GM19463 (cell line): ENCODE measurements at regions not wholly inside any gene's neighbourhood (a gene's known extent, or its start where the extent isn't known, plus 50 kb on each side); places are given as distances from the start of the nearest gene placed in this dataset.
A peak's percentile ranks its signal among the peaks of the same experiment; 100 is the strongest.

Experiments
- ATAC-seq: cut with Tn5 transposase; IDR thresholded peaks from one replicate; pipeline ENCODE4 v1.9.1; 2021; ENCODE audit warnings: mild to moderate bottlenecking, moderate library complexity; ENCODE audit not compliant: unreplicated experiment

GRCh38 chr1:38580594-38580993, 279.0 kb downstream of the RRAGC start:
- no peak for ATAC-seq

DNA sequence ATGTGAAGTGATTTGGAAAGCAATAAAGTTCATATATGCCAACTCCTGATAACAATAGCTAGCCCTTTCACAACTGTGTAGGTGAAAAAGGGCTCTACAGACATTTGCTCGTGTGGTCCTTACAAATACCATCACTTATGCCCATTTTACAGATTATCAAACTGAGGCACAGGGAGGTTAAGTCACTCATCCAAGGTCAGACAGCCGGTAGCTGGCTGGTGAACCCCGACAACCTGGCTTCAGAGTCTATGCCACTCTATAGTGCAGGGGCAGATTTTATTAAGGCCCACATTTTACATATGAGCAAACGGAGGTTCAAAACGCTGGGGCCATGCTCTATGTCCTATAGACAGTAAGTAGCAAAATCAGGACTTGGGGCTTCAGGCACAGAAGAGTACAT, 280.5 kb downstream of the RRAGC start:
- ATAC-seq, result no peak

GRCh38 chr1:38578271-38578951, 281.2 kb downstream of the RRAGC start:
- ATAC-seq, result no peak

DNA sequence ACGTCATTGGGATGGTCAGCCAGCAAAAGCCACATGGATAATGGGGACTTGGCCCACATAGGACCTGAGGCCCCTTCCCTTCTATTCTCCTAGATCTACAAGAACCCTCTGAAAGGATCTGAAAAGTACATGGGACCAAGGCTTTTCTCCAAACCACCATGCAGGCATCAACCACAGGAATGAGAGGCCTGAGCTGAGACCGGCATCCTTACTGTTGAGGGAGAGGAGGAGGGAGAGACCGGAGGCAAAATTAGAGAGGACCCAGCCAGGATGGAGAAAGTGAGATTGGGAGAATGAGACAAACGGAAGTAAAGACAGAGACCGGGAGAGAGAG, 281.7 kb downstream of the RRAGC start:
- no peak for ATAC-seq

DNA sequence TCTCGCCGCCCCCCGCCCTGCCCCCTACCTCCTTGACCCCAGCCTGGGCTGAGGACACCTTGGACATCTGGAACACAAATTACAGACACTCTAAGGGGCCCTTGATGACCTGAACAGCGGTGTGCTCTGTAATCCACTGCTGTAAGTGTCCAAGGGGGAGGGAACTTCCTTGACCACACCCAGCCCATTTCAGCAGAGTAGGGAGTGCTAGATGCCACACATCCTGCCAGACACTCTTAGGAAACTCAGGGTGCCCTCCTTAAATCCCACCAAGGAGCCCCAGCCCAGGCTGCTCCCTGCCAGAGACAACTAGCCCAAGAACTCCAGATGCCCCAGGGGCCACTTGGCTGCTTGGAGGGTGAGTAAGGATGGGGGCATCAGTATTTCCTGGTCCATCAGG, 282.2 kb downstream of the RRAGC start:
- ATAC-seq, result no peak

DNA sequence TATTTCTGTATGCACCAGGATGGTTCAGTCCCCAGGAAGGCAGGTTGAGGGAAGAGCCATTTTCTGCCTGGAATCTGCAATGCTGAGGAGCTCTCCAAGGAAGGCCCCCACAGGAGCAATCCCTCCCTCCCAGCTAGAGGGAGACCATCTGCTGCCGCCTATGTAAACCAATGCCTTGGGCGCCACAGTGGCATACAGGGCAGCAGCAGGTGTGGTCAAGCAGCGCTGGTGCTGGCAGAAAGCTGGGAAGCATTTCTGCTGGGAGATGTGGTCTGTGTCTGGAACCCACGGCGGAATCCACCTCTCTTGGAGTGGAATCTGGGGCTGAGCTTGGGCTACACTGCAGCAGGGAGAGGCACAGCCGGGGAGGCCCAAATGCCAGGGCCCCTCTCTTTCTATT, 283.3 kb downstream of the RRAGC start:
- no peak for ATAC-seq

DNA sequence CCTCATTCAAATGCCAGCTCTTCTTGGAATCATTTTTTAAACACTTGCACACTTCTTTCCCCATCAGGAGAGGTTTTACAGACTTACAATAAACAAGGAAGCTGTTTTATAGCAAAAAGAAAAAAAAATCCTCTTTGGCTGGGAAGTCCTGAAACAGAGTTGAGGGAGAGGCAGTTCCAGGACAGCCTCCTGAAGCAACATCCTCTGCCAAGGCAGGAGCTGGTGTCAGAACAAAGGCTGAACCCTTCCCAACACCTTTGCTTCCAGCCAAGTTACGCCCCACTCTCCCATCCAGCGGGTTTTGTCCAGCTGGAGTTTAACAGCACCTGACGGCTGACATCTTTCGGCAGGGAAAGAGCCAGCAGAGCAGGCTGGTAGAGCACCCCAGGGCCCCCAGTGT, 287.8 kb downstream of the RRAGC start:
- no peak for ATAC-seq

DNA sequence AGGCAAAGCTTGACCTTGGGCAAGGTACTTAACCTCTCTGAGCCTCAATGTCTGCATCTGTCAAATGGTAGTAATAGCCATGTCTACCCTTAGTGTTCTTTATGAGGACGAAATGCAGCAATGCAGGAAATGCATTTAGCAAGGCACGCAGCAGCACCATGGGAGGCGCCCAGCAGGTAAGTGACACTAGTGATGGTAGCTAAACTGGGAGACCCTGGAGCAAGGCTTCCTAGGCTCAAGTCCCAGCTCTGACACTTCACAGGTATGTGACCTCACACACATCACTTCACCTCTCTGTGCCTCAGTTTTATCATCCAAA, 289.0 kb downstream of the RRAGC start:
- ATAC-seq, result no peak

GRCh38 chr1:38569932-38570656, 289.5 kb downstream of the RRAGC start:
- no peak for ATAC-seq

- no peak for ATAC-seq
Observed at GRCh38 chr1:38568061-38568857, 291.3 kb downstream of the RRAGC start.

- ATAC-seq, result no peak
Observed at GRCh38 chr1:38567401-38567800, 292.2 kb downstream of the RRAGC start.

DNA sequence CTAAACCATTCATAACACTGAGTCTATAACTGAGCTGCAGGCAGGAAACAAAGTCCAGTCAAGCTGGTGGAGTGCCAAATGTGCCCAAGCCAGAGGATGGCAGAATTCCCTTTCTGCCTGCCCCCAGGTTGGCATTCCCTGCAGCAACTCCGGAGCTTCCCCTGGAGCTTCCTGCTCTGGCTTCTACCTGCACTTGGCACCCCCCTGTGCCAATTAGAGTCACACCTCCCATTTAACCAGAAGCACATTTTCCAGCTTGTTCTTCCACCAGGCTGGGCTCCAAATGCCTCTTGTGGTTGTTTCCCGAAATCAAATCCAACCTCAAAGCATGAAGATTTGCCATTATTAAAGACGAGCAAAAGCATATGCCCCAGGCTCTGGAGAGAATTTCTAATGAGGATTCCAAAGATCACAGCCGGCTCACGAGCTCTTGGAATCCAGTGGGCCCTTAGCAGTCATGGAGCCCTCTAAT, 294.5 kb downstream of the RRAGC start:
- ATAC-seq, result no peak

GRCh38 chr1:38563942-38564735, 295.4 kb downstream of the RRAGC start:
- no peak for ATAC-seq

DNA sequence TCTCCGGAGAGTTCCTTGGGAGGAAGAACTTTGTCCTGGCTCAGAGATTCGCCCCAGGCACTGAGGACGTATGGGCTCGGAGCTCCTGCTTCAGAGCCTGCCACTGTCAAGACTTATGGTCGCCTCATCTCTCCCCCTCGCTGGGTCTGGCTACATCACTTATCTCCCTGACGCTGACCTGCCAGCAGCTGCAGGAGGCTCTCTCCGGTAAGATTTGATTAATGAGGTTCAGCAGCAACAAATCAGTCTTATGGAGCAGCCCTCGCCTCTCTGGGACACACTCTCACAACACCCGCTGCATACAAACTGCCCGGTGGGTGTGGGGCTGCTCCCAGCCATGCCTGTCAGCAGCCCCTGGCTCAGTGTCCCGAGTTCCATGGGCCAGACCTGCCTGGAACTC, 297.8 kb downstream of the RRAGC start:
- no peak for ATAC-seq

GRCh38 chr1:38561110-38561509, 298.5 kb downstream of the RRAGC start:
- ATAC-seq, result no peak

GRCh38 chr1:38560457-38560856, 299.1 kb downstream of the RRAGC start:
- no peak for ATAC-seq

DNA sequence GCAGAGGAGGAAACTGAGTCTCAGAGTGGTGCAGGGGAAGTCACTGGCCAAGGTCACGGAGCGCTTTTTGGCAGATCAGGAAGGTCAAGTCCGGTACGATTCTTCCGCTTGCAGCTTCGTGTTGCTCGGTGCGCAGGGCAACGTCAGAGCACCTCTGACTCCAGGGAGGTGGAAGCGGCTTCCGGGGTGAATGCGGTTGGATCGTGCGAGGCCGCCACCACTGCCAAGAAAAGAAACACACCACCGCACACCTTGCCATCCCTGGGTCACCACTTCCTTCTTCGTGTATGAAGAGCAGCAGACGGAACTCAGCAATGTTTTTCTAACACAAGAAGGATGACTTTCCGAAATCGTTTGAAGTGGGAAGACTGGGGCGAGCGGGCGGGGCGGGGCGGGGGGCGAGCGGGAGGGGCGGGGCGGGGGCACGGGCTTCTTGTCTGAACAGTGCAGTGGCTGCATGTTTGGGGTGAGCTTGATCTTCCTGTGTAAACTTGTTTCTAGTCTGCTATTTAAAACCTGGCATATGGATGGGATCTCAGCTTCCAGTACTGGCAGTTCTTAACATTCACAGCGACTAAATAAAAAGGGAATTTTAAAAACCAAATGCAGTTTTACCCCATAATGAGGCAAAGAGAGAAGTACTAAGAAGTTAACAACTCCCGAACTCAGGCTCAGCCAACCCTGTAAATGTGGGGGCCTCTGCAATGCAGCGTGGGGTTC, 300.0 kb downstream of the RRAGC start:
- peak; percentile 72 for ATAC-seq

DNA sequence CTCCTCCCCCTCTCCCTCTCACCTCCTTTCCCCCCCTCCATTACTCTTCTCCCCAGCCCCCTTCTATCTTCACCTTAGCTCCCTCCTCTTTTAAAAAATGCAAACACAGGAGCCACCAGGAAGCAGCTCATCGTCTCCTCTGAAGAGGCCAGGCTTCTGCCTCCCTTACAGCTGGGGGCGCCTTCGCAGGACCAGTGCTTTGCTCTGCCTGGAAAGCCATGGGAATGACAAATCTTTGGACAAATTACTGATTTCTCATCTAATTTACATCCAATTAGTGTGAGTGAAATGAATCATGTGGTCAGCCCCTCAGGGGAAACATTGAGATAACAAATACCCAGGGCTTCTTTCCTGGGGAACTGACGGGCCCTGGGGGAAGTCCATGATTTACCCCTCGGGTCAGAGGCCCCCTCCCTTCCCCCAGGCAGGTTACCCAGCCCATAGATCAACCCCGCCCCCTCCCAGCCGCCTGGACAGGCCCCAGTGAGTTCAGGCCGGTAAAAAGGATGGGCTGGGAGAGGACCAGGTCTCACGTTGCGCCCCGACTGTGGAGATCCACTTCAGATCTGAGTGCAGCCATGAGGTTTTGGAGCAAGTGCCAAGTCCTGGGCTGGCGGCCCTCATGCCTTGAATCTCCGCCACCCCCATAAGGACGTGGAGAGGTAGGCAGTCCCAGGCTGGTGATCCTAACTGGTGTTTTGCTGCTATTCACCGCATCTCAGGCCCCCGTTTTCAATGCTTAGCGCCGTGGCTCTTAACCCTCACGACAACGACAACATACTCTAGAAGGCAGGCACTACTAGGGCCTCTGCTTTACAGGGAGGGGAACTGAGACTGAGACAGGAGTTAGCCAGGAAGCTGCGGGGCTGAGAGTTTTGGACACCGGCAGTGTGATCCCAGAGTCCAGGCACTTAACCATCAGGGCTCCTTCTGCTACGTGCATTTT, 300.8 kb downstream of the RRAGC start:
- peak; percentile 24 for ATAC-seq

DNA sequence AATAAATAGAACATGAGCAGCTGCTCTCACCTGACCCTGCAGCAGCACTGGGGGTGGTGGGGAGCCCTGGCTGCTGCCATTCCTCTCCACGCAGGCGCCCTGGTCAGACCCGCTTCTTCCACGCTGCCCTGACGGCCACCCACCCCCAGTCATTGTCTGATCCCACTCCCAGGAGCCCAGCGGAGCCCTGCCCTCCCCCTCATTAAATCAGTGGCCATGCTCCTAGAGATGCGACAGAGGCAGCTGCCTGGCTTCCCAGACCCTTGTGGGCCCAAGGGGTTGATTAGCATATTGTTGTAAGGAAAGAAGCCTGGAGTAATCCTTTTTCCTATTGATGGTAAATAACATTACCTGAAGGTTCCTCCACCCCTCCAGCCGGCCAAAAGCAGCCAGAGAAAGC, 301.5 kb downstream of the RRAGC start:
- ATAC-seq, result no peak

- no peak for ATAC-seq
Observed at GRCh38 chr1:38555594-38555993, 304.0 kb downstream of the RRAGC start.
